K562 (cell line): ENCODE measurements at regions not wholly inside any gene's neighbourhood (a gene's known extent, or its start where the extent isn't known, plus 50 kb on each side); places are given as distances from the start of the nearest gene placed in this dataset.

Experiments used
- ATAC-seq: fragments of 200-7000 bp; cut with Tn5 transposase; 3 replicates; pipeline ENCODE4 v1.9.1; 2020; ENCODE audit warnings: moderate library complexity
- BruUV-seq: library from RNA; stranded (reverse); fragments of 400-500 nt; replicated peaks from 2 replicates; lab custom pipeline; 2021; lab: Mats Ljungman, UMichigan
- CTCF ChIA-PET: fragments of 300-600 bp; formaldehyde crosslinking; extraction: SDS; loops from one replicate; lab custom pipeline; 2021; ENCODE audit warnings: low intra/inter-chr PET ratio; lab: Yijun Ruan, JAX
- POLR2A ChIA-PET: fragments of 300-600, 350-650 bp; sonication (Branson Sonifier 250); formaldehyde crosslinking; extraction: SDS; loops from one replicate; lab custom pipeline; 2021; ENCODE audit warnings: antibody characterized with exemption, inconsistent platforms; lab: Yijun Ruan, JAX
- DNase-seq, 4 experiments: peaks; one replicate each; pipeline versions ENCODE4 v3.0.0 to v3.0.0-alpha.2; 2011 to 2018; ENCODE audit warnings: low spot score in 3 of 4, mixed read lengths in 3 of 4; ENCODE audit errors: extremely low read depth in 1 of 4
- FAIRE-seq: peaks from 2 replicates; lab custom pipeline; 2011; peaks lifted over from hg19 to GRCh38; lab: Jason Lieb, UNC
- H2AFZ ChIP-seq: 2 replicates; pipeline ENCODE4 v1.6.0; 2011; ENCODE audit warnings: low read depth, low read length, control low read depth, inconsistent platforms
- H3K27ac ChIP-seq: fragments of 200-600 bp; 3 replicates; pipeline ENCODE4 v1.8.0; 2011; ENCODE audit warnings: low read depth, mild to moderate bottlenecking, control low read depth, inconsistent platforms, low read length, moderate library complexity, mixed read lengths; ENCODE audit errors: extremely low read depth
- H3K27me3 ChIP-seq, 2 experiments: fragments of 300-600 bp in 1 of 2; 2 replicates in 1 of 2; 3 replicates in 1 of 2; pipeline versions ENCODE4 v1.6.0 to v1.8.0; 2011; ENCODE audit warnings: inconsistent platforms in 2 of 2, low read length in 2 of 2, mild to moderate bottlenecking in 1 of 2, mixed read lengths in 1 of 2, moderate library complexity in 1 of 2; ENCODE audit not compliant: control insufficient read depth in 2 of 2, insufficient read depth in 2 of 2
- H3K36me3 ChIP-seq: fragments of 300-600 bp; 3 replicates; pipeline ENCODE4 v1.8.0; 2011; ENCODE audit warnings: mild to moderate bottlenecking, low read length, inconsistent platforms; ENCODE audit not compliant: control insufficient read depth, insufficient read depth
- H3K4me1 ChIP-seq, 2 experiments: fragments of 200-600 bp in 1 of 2; replicated peaks in 1 of 2; 2 replicates in 1 of 2; 3 replicates in 1 of 2; pipeline versions ENCODE4 v1.5.1 to v1.8.0; 2011; ENCODE audit warnings: inconsistent platforms in 2 of 2, low read length in 2 of 2, mild to moderate bottlenecking in 1 of 2, mixed read lengths in 1 of 2, moderate library complexity in 1 of 2; ENCODE audit not compliant: control insufficient read depth in 2 of 2, insufficient read depth in 2 of 2
- H3K4me2 ChIP-seq: 2 replicates; pipeline ENCODE4 v1.6.1; 2011; ENCODE audit warnings: low read length, control low read depth, inconsistent platforms, mixed read lengths; ENCODE audit not compliant: insufficient read depth
- H3K4me3 ChIP-seq: fragments of 200-600 bp; sonication (generic), shearing (Covaris generic); 2 replicates; pipeline ENCODE4 v1.5.1; 2016; ENCODE audit warnings: control low read depth, inconsistent platforms
- H3K79me2 ChIP-seq: fragments of 200-600 bp; 3 replicates; pipeline ENCODE4 v1.8.0; 2011; ENCODE audit warnings: low read length, inconsistent platforms; ENCODE audit not compliant: control insufficient read depth, insufficient read depth
- H3K9ac ChIP-seq, 2 experiments: 2 replicates each; pipeline versions ENCODE4 v1.6.0 to v1.6.1; 2011; ENCODE audit warnings: low read depth in 2 of 2, low read length in 2 of 2, control low read depth in 1 of 2, inconsistent platforms in 1 of 2, mild to moderate bottlenecking in 1 of 2, mixed read lengths in 1 of 2; ENCODE audit not compliant: insufficient read depth in 1 of 2
- H3K9me1 ChIP-seq: one replicate; pipeline ENCODE4 v1.6.0; 2011; ENCODE audit warnings: inconsistent platforms, mild to moderate bottlenecking, low read length, moderate library complexity; ENCODE audit not compliant: control insufficient read depth, insufficient read depth
- H3K9me3 ChIP-seq: replicated peaks from 2 replicates; pipeline ENCODE4 v1.5.1; 2011; ENCODE audit warnings: low read depth, low read length, inconsistent platforms; ENCODE audit not compliant: control insufficient read depth, insufficient read depth
- H4K20me1 ChIP-seq: replicated peaks from 2 replicates; pipeline ENCODE4 v1.6.1; 2011; ENCODE audit warnings: low read length, inconsistent platforms, mixed read lengths; ENCODE audit not compliant: control insufficient read depth, insufficient read depth
- CREB5 ChIP-seq: fragments of 250-450 bp; sonication (Bioruptor Pico); IDR thresholded peaks from 2 replicates; pipeline ENCODE4 v1.5.0; 2020; ENCODE audit warnings: mild to moderate bottlenecking
- ETS2 ChIP-seq: IDR thresholded peaks from 2 replicates; pipeline ENCODE4 v1.6.1; 2016; ENCODE audit warnings: borderline replicate concordance, missing genetic modification characterization, mild to moderate bottlenecking, moderate library complexity, missing compliant biosample characterization; ENCODE audit not compliant: poor library complexity, severe bottlenecking
- FOS ChIP-seq: IDR thresholded peaks from 3 replicates; pipeline ENCODE4 v1.6.1; 2011; ENCODE audit not compliant: insufficient read length; ENCODE audit errors: extremely low read depth
- KAT8 ChIP-seq: fragments of 450-650 bp; IDR thresholded peaks from 2 replicates; pipeline ENCODE4 v1.6.1; 2016; ENCODE audit warnings: low read depth, mild to moderate bottlenecking
- PCBP1 ChIP-seq: fragments of 200-400 bp; formaldehyde crosslinking; IDR thresholded peaks from 2 replicates; pipeline ENCODE4 v1.6.1; 2018; ENCODE audit warnings: mild to moderate bottlenecking, low read depth, low read length; ENCODE audit not compliant: poor library complexity, severe bottlenecking
- PHF20 ChIP-seq: fragments of 450-650 bp; IDR thresholded peaks from 2 replicates; pipeline ENCODE4 v1.6.1; 2018; ENCODE audit not compliant: partially characterized antibody
- RFX7 ChIP-seq: fragments of 250-450 bp; sonication (Bioruptor Pico); IDR thresholded peaks from 2 replicates; pipeline ENCODE4 v1.5.1; 2021; ENCODE audit warnings: mild to moderate bottlenecking
- SIN3A ChIP-seq, 2 experiments: fragments of 150-350 bp in 1 of 2; IDR thresholded peaks; 2 replicates each; pipeline ENCODE4 v1.6.1; 2011 to 2016; ENCODE audit warnings: borderline replicate concordance in 2 of 2, low read depth in 2 of 2, low read length in 2 of 2, mild to moderate bottlenecking in 2 of 2, moderate library complexity in 2 of 2; ENCODE audit not compliant: control insufficient read depth in 1 of 2
- TCF7L2 ChIP-seq: fragments of 150-350 bp; IDR thresholded peaks from 2 replicates; pipeline ENCODE4 v1.6.1; 2016; ENCODE audit warnings: low read depth, mild to moderate bottlenecking, low read length, moderate library complexity
- ZKSCAN3 ChIP-seq: fragments of 250-450 bp; sonication (Bioruptor Pico); IDR thresholded peaks from 2 replicates; pipeline ENCODE4 v1.4.0; 2020
- WGBS: fragments of 100-300 bp; shearing (Covaris generic); methylation state at CpG from one replicate; pipeline ENCODE4 v1.1.6; 2016; ENCODE audit warnings: low coverage, mixed read lengths; ENCODE audit not compliant: insufficient coverage; ENCODE audit errors: missing lambda C conversion rate; 5-methylcytosine and 5-hydroxymethylcytosine counted together
- in situ Hi-C: fragments of 300-500 bp; cut with MboI; formaldehyde crosslinking; loops from 4 replicates; pipeline ENCODE4 v1.15.0; 2018; ENCODE audit warnings: inconsistent platforms, mixed read lengths
- intact Hi-C: fragments of 100-400 bp; cut with micrococcal nuclease; formaldehyde crosslinking; loops from 2 replicates; pipeline ENCODE4 v1.14.2; 2022

GRCh38 chr5:67541875-67542274 lies 345.3 kb upstream of the CD180 start (continued):
- TF ChIP-seq PCBP1 (no peak), KAT8 (no peak), FOS (no peak), TCF7L2 (no peak), RFX7 (CRISPR knock-in tag) (no peak), SIN3A (IDR thresholded peaks at IDR 0.05; ENCODE audit: borderline replicate concordance in 2 of 2, control insufficient read depth in 1 of 2, low read depth in 2 of 2, low read length in 2 of 2) (no peak)

- FAIRE-seq (no peak), DNase-seq (no peak), ATAC-seq (no peak)
- H3K9me1 ChIP-seq: no peaks in the 10 kb centered on the region
- CTCF ChIA-PET: no interaction called here
- no peaks in the 10 kb centered on the region for H3K27me3 ChIP-seq
- BruUV-seq: no TSS peak
- POLR2A ChIA-PET: no interaction called here
- H3K4me3 ChIP-seq: no peak overlapping the region
- H3K4me1 ChIP-seq: no peaks in the 10 kb centered on the region
- intact Hi-C loops (no loop called here), in situ Hi-C loops (no loop called here)
- H3K9ac ChIP-seq: no peak overlapping the region
- no peak overlapping the region for H2AFZ ChIP-seq
- no peak overlapping the region for H3K27ac ChIP-seq
- no peaks in the 10 kb centered on the region for H3K9me3 ChIP-seq
- 12% methylated on average over 2 of the region's 2 CpGs for WGBS
- no peaks in the 10 kb centered on the region for H4K20me1 ChIP-seq
- no peaks in the 10 kb centered on the region for H3K79me2 ChIP-seq
- H3K4me2 ChIP-seq: no peak overlapping the region
- no peaks in the 10 kb centered on the region for H3K36me3 ChIP-seq
- no peak for TF ChIP-seq ETS2
- TF ChIP-seq CREB5 (CRISPR knock-in tag): no peak
- no peak for TF ChIP-seq ZKSCAN3 (CRISPR knock-in tag)
- no peak for TF ChIP-seq PHF20
These were observed 342.4 kb upstream of the CD180 start for GRCh38 chr5:67538855-67539506.
